GM12865 (cell line): ENCODE measurements at regions not wholly inside any gene's neighbourhood (a gene's known extent, or its start where the extent isn't known, plus 50 kb on each side); places are given as distances from the start of the nearest gene placed in this dataset.

Experiments
- DNase-seq: peaks from one replicate; pipeline ENCODE4 v3.0.0; 2010; ENCODE audit warnings: low read depth
- H3K4me3 ChIP-seq: 2 replicates; pipeline ENCODE4 v1.5.1; 2011; ENCODE audit warnings: mild to moderate bottlenecking, low read depth, low read length, control low read depth
- TF ChIP-seq, protein P1 (sequence below): IDR thresholded peaks from 2 replicates; pipeline ENCODE4 v1.5.1; 2011; ENCODE audit warnings: low read length, control low read depth, low read depth, inconsistent platforms; ENCODE audit not compliant: insufficient read depth; ENCODE audit errors: missing control alignments

GRCh38 chr2:149894226-149894625 lies 306.7 kb upstream of the MMADHC start:
- TF ChIP-seq, protein P1, sequence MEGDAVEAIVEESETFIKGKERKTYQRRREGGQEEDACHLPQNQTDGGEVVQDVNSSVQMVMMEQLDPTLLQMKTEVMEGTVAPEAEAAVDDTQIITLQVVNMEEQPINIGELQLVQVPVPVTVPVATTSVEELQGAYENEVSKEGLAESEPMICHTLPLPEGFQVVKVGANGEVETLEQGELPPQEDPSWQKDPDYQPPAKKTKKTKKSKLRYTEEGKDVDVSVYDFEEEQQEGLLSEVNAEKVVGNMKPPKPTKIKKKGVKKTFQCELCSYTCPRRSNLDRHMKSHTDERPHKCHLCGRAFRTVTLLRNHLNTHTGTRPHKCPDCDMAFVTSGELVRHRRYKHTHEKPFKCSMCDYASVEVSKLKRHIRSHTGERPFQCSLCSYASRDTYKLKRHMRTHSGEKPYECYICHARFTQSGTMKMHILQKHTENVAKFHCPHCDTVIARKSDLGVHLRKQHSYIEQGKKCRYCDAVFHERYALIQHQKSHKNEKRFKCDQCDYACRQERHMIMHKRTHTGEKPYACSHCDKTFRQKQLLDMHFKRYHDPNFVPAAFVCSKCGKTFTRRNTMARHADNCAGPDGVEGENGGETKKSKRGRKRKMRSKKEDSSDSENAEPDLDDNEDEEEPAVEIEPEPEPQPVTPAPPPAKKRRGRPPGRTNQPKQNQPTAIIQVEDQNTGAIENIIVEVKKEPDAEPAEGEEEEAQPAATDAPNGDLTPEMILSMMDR = no peak
- DNase-seq = no peak
- no peak overlapping the region for H3K4me3 ChIP-seq

DNA sequence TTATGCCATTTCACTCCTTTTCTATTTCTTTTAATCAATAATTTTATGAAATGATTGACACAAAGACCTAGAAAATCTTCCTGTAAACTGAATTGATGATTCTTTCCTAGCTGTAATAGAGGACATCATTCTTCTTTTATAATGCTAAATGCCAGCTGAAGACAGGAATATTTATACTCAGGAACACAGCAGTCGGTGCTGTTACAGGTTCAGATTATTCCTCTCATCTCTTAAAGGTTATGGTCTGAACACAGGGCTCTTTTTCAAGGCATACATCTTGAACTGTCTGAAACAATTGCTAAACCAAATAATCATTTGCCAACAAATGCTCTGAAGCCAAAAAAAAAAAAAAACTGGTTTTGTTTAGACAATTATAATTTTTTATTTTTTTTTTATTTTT lies 305.0 kb upstream of the MMADHC start:
- H3K4me3 ChIP-seq = no peak overlapping the region
- TF ChIP-seq, protein P1 = no peak
- no peak for DNase-seq

GRCh38 chr2:149885946-149886345 lies 298.4 kb upstream of the MMADHC start:
- DNase-seq = no peak
- TF ChIP-seq, protein P1 = no peak

DNA sequence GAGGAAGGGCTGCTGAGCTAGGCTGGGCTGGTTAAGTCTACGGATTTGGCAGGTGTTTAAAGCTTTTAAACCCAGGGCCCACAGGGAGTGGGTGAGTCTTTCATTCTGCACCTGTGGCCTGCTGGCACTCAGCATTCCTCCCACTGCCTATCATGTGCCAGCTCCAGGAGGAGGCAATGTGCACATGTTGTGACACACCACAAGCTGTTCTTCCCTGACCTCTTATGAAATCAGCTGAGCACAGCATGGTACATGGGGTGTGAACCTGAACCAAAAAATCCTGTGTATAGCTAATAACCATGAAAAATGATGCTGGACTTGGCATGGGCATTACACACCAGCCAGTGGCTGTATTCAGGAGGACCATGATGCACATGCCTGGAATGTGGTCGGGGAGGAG lies 297.9 kb upstream of the MMADHC start:
- TF ChIP-seq, protein P1 = no peak
- H3K4me3 ChIP-seq = no peak overlapping the region
- DNase-seq = no peak

More at GRCh38 chr2:149885946-149886345, 298.4 kb upstream of the MMADHC start:
- H3K4me3 ChIP-seq = no peak overlapping the region

GRCh38 chr2:149884871-149885270 lies 297.3 kb upstream of the MMADHC start:
- TF ChIP-seq, protein P1 = no peak
- DNase-seq = no peak
- H3K4me3 ChIP-seq = no peak overlapping the region

- TF ChIP-seq, protein P1 = no peak
- no peak overlapping the region for H3K4me3 ChIP-seq
- no peak for DNase-seq
These were observed 290.3 kb upstream of the MMADHC start for GRCh38 chr2:149877913-149878312.

DNA sequence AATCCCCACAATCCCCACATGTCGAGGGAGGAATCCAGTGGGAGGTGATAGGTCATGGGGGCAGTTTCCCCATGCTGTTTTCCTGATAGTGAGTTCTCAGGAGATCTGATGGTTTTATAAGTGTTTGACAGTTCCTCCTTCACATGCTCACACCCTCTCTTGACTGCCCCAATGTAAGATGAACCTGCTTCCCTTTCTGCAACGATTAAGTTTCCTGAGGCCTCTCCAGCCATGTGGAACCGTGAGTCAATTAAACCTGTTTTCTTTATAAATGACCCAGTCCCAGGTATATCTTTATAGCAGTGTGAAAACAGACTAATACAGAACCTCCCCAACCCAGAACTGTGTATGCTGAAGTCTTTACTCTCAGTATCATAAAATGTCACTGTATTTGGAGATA lies 289.5 kb upstream of the MMADHC start:
- H3K4me3 ChIP-seq = no peak overlapping the region
- DNase-seq = no peak
- TF ChIP-seq, protein P1 = no peak
